IMR-90 (cell line): ENCODE measurements at regions not wholly inside any gene's neighbourhood (a gene's known extent, or its start where the extent isn't known, plus 50 kb on each side); places are given as distances from the start of the nearest gene placed in this dataset.
A peak's percentile ranks its signal among the peaks of the same experiment; 100 is the strongest.

Experiments used
- ATAC-seq: fragments of 200-7000 bp; cut with Tn5 transposase; 2 replicates; pipeline ENCODE4 v1.9.1; 2020; ENCODE audit warnings: low read depth, mild to moderate bottlenecking, moderate library complexity
- BruUV-seq: library from RNA; stranded (reverse); fragments of 400-500 nt; replicated peaks from 2 replicates; lab custom pipeline; 2021; lab: Mats Ljungman, UMichigan
- CTCF ChIA-PET: fragments of 300-600 bp; formaldehyde crosslinking; extraction: SDS; loops from one replicate; lab custom pipeline; 2021; ENCODE audit warnings: antibody characterized with exemption; lab: Yijun Ruan, JAX
- POLR2A ChIA-PET: fragments of 300-600 bp; sonication (Branson Sonifier 250); formaldehyde crosslinking; loops from one replicate; lab custom pipeline; 2022; ENCODE audit warnings: antibody characterized with exemption; ENCODE audit not compliant: unreplicated experiment; lab: Charles Lee
- DNase-seq: peaks from one replicate; pipeline ENCODE4 v3.0.0; 2013
- H2AFZ ChIP-seq: replicated peaks from 2 replicates; pipeline ENCODE3; 2013; ENCODE audit warnings: low read length, mild to moderate bottlenecking; ENCODE audit not compliant: poor library complexity
- H2AK5ac ChIP-seq: 2 replicates; pipeline ENCODE4 v1.6.1; 2013; ENCODE audit warnings: low read depth, low read length, inconsistent platforms
- H2AK9ac ChIP-seq: replicated peaks from 2 replicates; pipeline ENCODE3; 2013; ENCODE audit warnings: mild to moderate bottlenecking, low read depth, low read length, moderate library complexity; ENCODE audit not compliant: poor library complexity
- H2BK120ac ChIP-seq: 2 replicates; pipeline ENCODE4 v1.6.1; 2013; ENCODE audit warnings: low read depth, low read length, inconsistent platforms
- H2BK15ac ChIP-seq: 3 replicates; pipeline ENCODE4 v1.6.1; 2013; ENCODE audit warnings: low read depth, low read length, inconsistent platforms
- H2BK20ac ChIP-seq: 2 replicates; pipeline ENCODE4 v1.6.1; 2013; ENCODE audit warnings: low read depth, mild to moderate bottlenecking, inconsistent platforms, low read length, moderate library complexity
- H2BK5ac ChIP-seq: 2 replicates; pipeline ENCODE4 v1.6.1; 2013; ENCODE audit warnings: mild to moderate bottlenecking, low read depth, low read length, inconsistent platforms; ENCODE audit not compliant: poor library complexity, severe bottlenecking
- H3K14ac ChIP-seq: replicated peaks from 2 replicates; pipeline ENCODE4 v1.6.1; 2013; ENCODE audit warnings: low read depth, low read length, inconsistent platforms
- H3K18ac ChIP-seq: 2 replicates; pipeline ENCODE4 v1.6.1; 2013; ENCODE audit warnings: low read depth, low read length, control low read depth
- H3K23ac ChIP-seq: 2 replicates; pipeline ENCODE4 v1.6.1; 2013; ENCODE audit warnings: low read depth, low read length, inconsistent platforms
- H3K27ac ChIP-seq: 2 replicates; pipeline ENCODE4 v1.5.1; 2013; ENCODE audit warnings: mild to moderate bottlenecking, control low read depth, low read length; ENCODE audit not compliant: insufficient read depth
- H3K27me3 ChIP-seq: 2 replicates; pipeline ENCODE4 v1.6.1; 2013; ENCODE audit warnings: low read length; ENCODE audit not compliant: control insufficient read depth, insufficient read depth
- H3K36me3 ChIP-seq: 2 replicates; pipeline ENCODE4 v1.6.1; 2013; ENCODE audit warnings: low read length, mixed read lengths; ENCODE audit not compliant: control insufficient read depth, insufficient read depth
- H3K4ac ChIP-seq: 2 replicates; pipeline ENCODE4 v1.6.1; 2013; ENCODE audit warnings: low read depth, low read length, inconsistent platforms
- H3K4me1 ChIP-seq: 2 replicates; pipeline ENCODE4 v1.6.1; 2013; ENCODE audit warnings: low read length, mixed read lengths; ENCODE audit not compliant: control insufficient read depth, insufficient read depth
- H3K4me2 ChIP-seq: 2 replicates; pipeline ENCODE4 v1.6.1; 2013; ENCODE audit warnings: low read depth, mild to moderate bottlenecking, control low read depth, low read length, moderate library complexity
- H3K4me3 ChIP-seq: 2 replicates; pipeline ENCODE4 v1.5.1; 2013; ENCODE audit warnings: low read depth, mild to moderate bottlenecking, control low read depth, low read length, moderate library complexity; ENCODE audit not compliant: insufficient read depth
- H3K56ac ChIP-seq: 2 replicates; pipeline ENCODE4 v1.6.1; 2013; ENCODE audit warnings: low read length, inconsistent platforms; ENCODE audit not compliant: insufficient read depth; ENCODE audit errors: extremely low read depth
- H3K79me1 ChIP-seq, 2 experiments: 2 replicates each; pipeline ENCODE4 v1.6.1; 2013; ENCODE audit warnings: low read length in 2 of 2, inconsistent platforms in 1 of 2, low read depth in 1 of 2
- H3K9ac ChIP-seq: 2 replicates; pipeline ENCODE4 v1.6.1; 2013; ENCODE audit warnings: low read depth, low read length, control low read depth
- H3K9me1 ChIP-seq: 2 replicates; pipeline ENCODE4 v1.6.1; 2013; ENCODE audit warnings: low read length, inconsistent platforms; ENCODE audit not compliant: insufficient read depth
- H3K9me3 ChIP-seq: 2 replicates; pipeline ENCODE4 v1.6.1; 2013; ENCODE audit warnings: low read length; ENCODE audit not compliant: control insufficient read depth, insufficient read depth
- H4K20me1 ChIP-seq: 2 replicates; pipeline ENCODE4 v1.6.1; 2013; ENCODE audit warnings: low read length, inconsistent platforms; ENCODE audit not compliant: insufficient read depth
- H4K5ac ChIP-seq: 2 replicates; pipeline ENCODE4 v1.6.1; 2013; ENCODE audit warnings: mild to moderate bottlenecking, low read depth, low read length, control low read depth
- H4K8ac ChIP-seq, 2 experiments: 2 replicates each; pipeline ENCODE4 v1.6.1; 2013; ENCODE audit warnings: low read depth in 2 of 2, low read length in 2 of 2, control low read depth in 1 of 2, inconsistent platforms in 1 of 2
- H4K91ac ChIP-seq: 2 replicates; pipeline ENCODE4 v1.6.1; 2013; ENCODE audit warnings: low read depth, low read length, inconsistent platforms; ENCODE audit not compliant: insufficient read depth
- BHLHE40 ChIP-seq: fragments of 150-350 bp; IDR thresholded peaks from 2 replicates; pipeline ENCODE4 v1.6.1; 2016; ENCODE audit warnings: mild to moderate bottlenecking, low read depth, low read length
- CEBPB ChIP-seq: IDR thresholded peaks from 2 replicates; pipeline ENCODE4 v1.6.1; 2012; ENCODE audit warnings: low read depth, low read length, improper control_type of control experiment
- CHD1 ChIP-seq: IDR thresholded peaks from 2 replicates; pipeline ENCODE4 v1.6.1; 2012; ENCODE audit warnings: low read depth, low read length, improper control_type of control experiment
- FOS ChIP-seq: fragments of 150-350 bp; IDR thresholded peaks from 2 replicates; pipeline ENCODE4 v1.6.1; 2016; ENCODE audit warnings: low read depth, low read length
- MAZ ChIP-seq: IDR thresholded peaks from 2 replicates; pipeline ENCODE4 v1.6.1; 2012; ENCODE audit warnings: low read depth, mild to moderate bottlenecking, low read length, improper control_type of control experiment, moderate library complexity, borderline replicate concordance
- MXI1 ChIP-seq: IDR thresholded peaks from 2 replicates; pipeline ENCODE4 v1.6.1; 2012; ENCODE audit warnings: low read depth, mild to moderate bottlenecking, low read length, moderate library complexity, borderline replicate concordance
- NFE2L2 ChIP-seq: fragments of 150-350 bp; IDR thresholded peaks from 2 replicates; pipeline ENCODE4 v1.6.1; 2016; ENCODE audit warnings: low read depth, mild to moderate bottlenecking, low read length
- POLR2A ChIP-seq: IDR thresholded peaks from 2 replicates; pipeline ENCODE4 v1.6.1; 2012; ENCODE audit warnings: mild to moderate bottlenecking, low read depth, low read length
- RAD21 ChIP-seq: IDR thresholded peaks from 2 replicates; pipeline ENCODE4 v1.6.1; 2012; ENCODE audit warnings: low read length, improper control_type of control experiment
- RCOR1 ChIP-seq: IDR thresholded peaks from 2 replicates; pipeline ENCODE4 v1.6.1; 2012; ENCODE audit warnings: mild to moderate bottlenecking, low read length, improper control_type of control experiment; ENCODE audit not compliant: insufficient replicate concordance
- RFX5 ChIP-seq: IDR thresholded peaks from 2 replicates; pipeline ENCODE4 v1.8.0; 2012; ENCODE audit warnings: low read depth, mild to moderate bottlenecking, low read length, moderate library complexity
- SMC3 ChIP-seq: fragments of 150-350 bp; IDR thresholded peaks from 2 replicates; pipeline ENCODE4 v1.6.1; 2016; ENCODE audit warnings: low read depth, mild to moderate bottlenecking, antibody characterized with exemption, low read length, moderate library complexity
- WGBS, 2 experiments: methylation state at CpG; one replicate each; pipeline versions ENCODE4 v1.1.5 to v1.1.7; 2013; ENCODE audit warnings: missing lambda C conversion rate in 2 of 2; ENCODE audit not compliant: insufficient read length in 1 of 2; ENCODE audit errors: extremely low coverage in 2 of 2; 5-methylcytosine and 5-hydroxymethylcytosine counted together
- dilution Hi-C: fragments of 300-500 bp; cut with HindIII; formaldehyde crosslinking; loops from one replicate; pipeline ENCODE4 v1.14.3; 2018; ENCODE audit warnings: low sequenced_read_pairs; ENCODE audit not compliant: unreplicated experiment
- in situ Hi-C: fragments of 300-500 bp; cut with MboI; formaldehyde crosslinking; loops from 3 replicates; pipeline ENCODE4 v1.14.3; 2019; ENCODE audit warnings: low sequenced_read_pairs, inconsistent platforms, mixed read lengths
- intact Hi-C: fragments of 100-400 bp; cut with micrococcal nuclease; formaldehyde crosslinking; loops from 2 replicates; pipeline ENCODE4 v1.10.0; 2022
- TF ChIP-seq, protein P1 (sequence below): fragments of 150-350 bp; IDR thresholded peaks from 2 replicates; pipeline ENCODE4 v1.6.1; 2016; ENCODE audit warnings: low read depth, mild to moderate bottlenecking, low read length, moderate library complexity, borderline replicate concordance
- TF ChIP-seq, protein P2 (sequence below): fragments of 150-350 bp; IDR thresholded peaks from 2 replicates; pipeline ENCODE4 v1.6.1; 2017; ENCODE audit warnings: mild to moderate bottlenecking, antibody characterized with exemption, low read length, low read depth
- TF ChIP-seq, protein P3 (sequence below): conservative IDR thresholded peaks from 2 replicates; pipeline ENCODE4 v1.5.1; 2012; ENCODE audit warnings: mild to moderate bottlenecking, low read depth, low read length, improper control_type of control experiment

DNA sequence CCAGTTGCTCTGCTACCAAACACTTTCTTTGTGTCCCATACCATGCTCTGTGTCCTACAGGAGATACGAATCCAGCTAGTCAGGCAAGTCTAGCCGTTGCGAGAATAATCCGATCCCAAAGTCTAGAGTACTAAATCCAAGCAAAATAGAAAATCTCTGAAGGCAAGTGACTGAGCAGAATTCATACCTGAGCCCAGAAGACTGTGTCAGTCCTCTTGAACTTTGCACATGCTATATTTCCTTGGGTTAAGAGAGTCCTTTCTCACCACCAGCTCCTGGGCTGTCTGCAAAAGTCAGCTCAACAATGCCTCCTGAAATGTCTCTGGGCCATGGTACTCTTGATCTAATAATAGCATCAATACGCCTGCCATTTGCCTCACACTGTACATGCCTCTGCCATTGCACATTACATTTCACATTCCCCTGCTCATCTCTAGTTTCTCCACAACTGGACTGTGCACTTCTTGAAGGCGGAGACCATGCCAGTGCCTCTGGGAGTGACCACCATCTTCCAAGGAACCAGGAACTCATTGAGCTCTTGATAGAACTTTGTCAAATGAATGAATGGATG, 265.8 kb upstream of the ID2 start:
- Histone ChIP-seq H4K20me1 (no peaks in the 10 kb centered on the region), H4K5ac (no peak overlapping the region), H2BK120ac (peak overlapping the region; percentile 57; the same call in 1 of the 2 replicates), H3K4me2 (no peak overlapping the region), H3K4ac (no peak overlapping the region), H2BK15ac (no peak overlapping the region), H4K91ac (no peak overlapping the region), H3K4me3 (no peak overlapping the region), H3K27ac (no peak overlapping the region), H3K36me3 (no peaks in the 10 kb centered on the region), H3K14ac (no peak overlapping the region), H3K9me1 (peaks cover 8% of the 10 kb centered on the region; the same call in 1 of the 2 replicates), H3K4me1 (peaks cover 16% of the 10 kb centered on the region), H3K23ac (no peak overlapping the region), H3K9ac (no peak overlapping the region), H3K27me3 (no peaks in the 10 kb centered on the region), H3K79me1 (no peaks in the 10 kb centered on the region), H2AK9ac (no peak overlapping the region), H2AFZ (no peak overlapping the region), H2AK5ac (no peak overlapping the region; the same call in 1 of the 2 replicates), H3K9me3 (no peaks in the 10 kb centered on the region), H2BK20ac (peak overlapping the region; percentile 92; the same call in 1 of the 2 replicates), H2BK5ac (no peak overlapping the region), H3K56ac (no peak overlapping the region), H4K8ac (no peak overlapping the region), H3K18ac (peak overlapping the region; percentile 82)
- DNase-seq: no peak
- dilution Hi-C loops (no loop called here), in situ Hi-C loops (no loop called here), intact Hi-C loops (no loop called here)
- BruUV-seq: no TSS peak
- CTCF ChIA-PET: interaction anchor here (0.9 kb wide), 1 partner anchor 13 kb away, joined by 3 read pairs; no protein-coding TSS in a partner anchor
- no peak for TF ChIP-seq CHD1
- TF ChIP-seq NFE2L2: no peak
- no peak for TF ChIP-seq POLR2A
- TF ChIP-seq, protein P1, sequence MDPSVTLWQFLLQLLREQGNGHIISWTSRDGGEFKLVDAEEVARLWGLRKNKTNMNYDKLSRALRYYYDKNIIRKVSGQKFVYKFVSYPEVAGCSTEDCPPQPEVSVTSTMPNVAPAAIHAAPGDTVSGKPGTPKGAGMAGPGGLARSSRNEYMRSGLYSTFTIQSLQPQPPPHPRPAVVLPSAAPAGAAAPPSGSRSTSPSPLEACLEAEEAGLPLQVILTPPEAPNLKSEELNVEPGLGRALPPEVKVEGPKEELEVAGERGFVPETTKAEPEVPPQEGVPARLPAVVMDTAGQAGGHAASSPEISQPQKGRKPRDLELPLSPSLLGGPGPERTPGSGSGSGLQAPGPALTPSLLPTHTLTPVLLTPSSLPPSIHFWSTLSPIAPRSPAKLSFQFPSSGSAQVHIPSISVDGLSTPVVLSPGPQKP: no peak
- no peak for TF ChIP-seq RAD21
- TF ChIP-seq SMC3: no peak
- no peak for TF ChIP-seq CEBPB
- no peak for TF ChIP-seq MXI1
- no peak for TF ChIP-seq RCOR1
- TF ChIP-seq, protein P2, sequence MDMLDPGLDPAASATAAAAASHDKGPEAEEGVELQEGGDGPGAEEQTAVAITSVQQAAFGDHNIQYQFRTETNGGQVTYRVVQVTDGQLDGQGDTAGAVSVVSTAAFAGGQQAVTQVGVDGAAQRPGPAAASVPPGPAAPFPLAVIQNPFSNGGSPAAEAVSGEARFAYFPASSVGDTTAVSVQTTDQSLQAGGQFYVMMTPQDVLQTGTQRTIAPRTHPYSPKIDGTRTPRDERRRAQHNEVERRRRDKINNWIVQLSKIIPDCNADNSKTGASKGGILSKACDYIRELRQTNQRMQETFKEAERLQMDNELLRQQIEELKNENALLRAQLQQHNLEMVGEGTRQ: no peak
- TF ChIP-seq, protein P3, sequence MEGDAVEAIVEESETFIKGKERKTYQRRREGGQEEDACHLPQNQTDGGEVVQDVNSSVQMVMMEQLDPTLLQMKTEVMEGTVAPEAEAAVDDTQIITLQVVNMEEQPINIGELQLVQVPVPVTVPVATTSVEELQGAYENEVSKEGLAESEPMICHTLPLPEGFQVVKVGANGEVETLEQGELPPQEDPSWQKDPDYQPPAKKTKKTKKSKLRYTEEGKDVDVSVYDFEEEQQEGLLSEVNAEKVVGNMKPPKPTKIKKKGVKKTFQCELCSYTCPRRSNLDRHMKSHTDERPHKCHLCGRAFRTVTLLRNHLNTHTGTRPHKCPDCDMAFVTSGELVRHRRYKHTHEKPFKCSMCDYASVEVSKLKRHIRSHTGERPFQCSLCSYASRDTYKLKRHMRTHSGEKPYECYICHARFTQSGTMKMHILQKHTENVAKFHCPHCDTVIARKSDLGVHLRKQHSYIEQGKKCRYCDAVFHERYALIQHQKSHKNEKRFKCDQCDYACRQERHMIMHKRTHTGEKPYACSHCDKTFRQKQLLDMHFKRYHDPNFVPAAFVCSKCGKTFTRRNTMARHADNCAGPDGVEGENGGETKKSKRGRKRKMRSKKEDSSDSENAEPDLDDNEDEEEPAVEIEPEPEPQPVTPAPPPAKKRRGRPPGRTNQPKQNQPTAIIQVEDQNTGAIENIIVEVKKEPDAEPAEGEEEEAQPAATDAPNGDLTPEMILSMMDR: no peak
- TF ChIP-seq RFX5: no peak
- no peak for TF ChIP-seq FOS
- no peak for TF ChIP-seq BHLHE40
- TF ChIP-seq MAZ: no peak
- WGBS, 2 experiments: 92% methylated on average over 4 of the region's 6 CpGs; no CpG with 5 or more reads in 1 of the 2 experiments
- POLR2A ChIA-PET: no interaction called here
- ATAC-seq: no peak
